Esophagus muscularis mucosa (tissue), 4 donors: ENCODE measurements at regions not wholly inside any gene's neighbourhood (a gene's known extent, or its start where the extent isn't known, plus 50 kb on each side); places are given as distances from the start of the nearest gene placed in this dataset.

Experiments
- DNase-seq: peaks from one replicate; pipeline ENCODE4 v3.0.0-alpha.2; 2017; ENCODE audit errors: extremely low spot score
- H3K27ac ChIP-seq, 4 donors: fragments of 200-600 bp; sonication (generic); replicated peaks in 1 of 4; 1 replicate in 3 of 4; 2 replicates in 1 of 4; pipeline ENCODE4 v1.5.1; 2016 to 2019; ENCODE audit warnings: mild to moderate bottlenecking in 1 of 4
- H3K27me3 ChIP-seq, 4 donors: fragments of 200-600 bp; sonication (generic); one replicate each; pipeline versions ENCODE4 v1.5.1 to v1.6.0; 2016 to 2019
- H3K36me3 ChIP-seq, 4 donors: fragments of 200-600 bp; sonication (generic); one replicate each; pipeline ENCODE4 v1.5.1; 2016 to 2019
- H3K4me1 ChIP-seq, 4 donors: fragments of 200-600 bp; sonication (generic); one replicate each; pipeline ENCODE4 v1.5.1; 2016 to 2019
- H3K4me3 ChIP-seq, 4 donors: fragments of 200-600 bp; sonication (generic); 1 replicate in 2 of 4; 2 replicates in 2 of 4; pipeline ENCODE4 v1.5.1; 2016 to 2019; ENCODE audit warnings: mild to moderate bottlenecking in 4 of 4, moderate library complexity in 1 of 4
- H3K9me3 ChIP-seq, 4 donors: fragments of 200-600 bp; sonication (generic); 1 replicate in 3 of 4; 2 replicates in 1 of 4; pipeline ENCODE4 v1.5.1; 2016 to 2019
- CTCF ChIP-seq, 3 experiments: fragments of 200-600 bp in 2 of 3; fragments of 450-650 bp in 1 of 3; sonication (generic) in 2 of 3; IDR thresholded peaks; one replicate each; pipeline ENCODE4 v1.5.1; 2017 to 2019; ENCODE audit warnings: antibody characterized with exemption in 3 of 3, mild to moderate bottlenecking in 2 of 3, moderate library complexity in 1 of 3
- EP300 ChIP-seq: sonication (generic); formaldehyde crosslinking; IDR thresholded peaks from one replicate; pipeline ENCODE4 v1.6.1; 2017; ENCODE audit warnings: antibody characterized with exemption
- POLR2A ChIP-seq: fragments of 450-650 bp; IDR thresholded peaks from one replicate; pipeline ENCODE4 v1.6.1; 2017; ENCODE audit warnings: antibody characterized with exemption, moderate library complexity, mild to moderate bottlenecking, low read depth
- POLR2AphosphoS5 ChIP-seq, 2 donors: sonication (generic); formaldehyde crosslinking; IDR thresholded peaks; one replicate each; pipeline ENCODE4 v1.6.1; 2017; ENCODE audit warnings: antibody characterized with exemption in 2 of 2
- WGBS: methylation state at CpG from one replicate; pipeline ENCODE4 v1.1.5; 2018; 5-methylcytosine and 5-hydroxymethylcytosine counted together
- intact Hi-C: fragments of 100-400 bp; cut with DNase I; formaldehyde crosslinking; loops from one replicate; pipeline ENCODE4 v1.15.1; 2023

- WGBS = 86% methylated on average over 1 of the region's 1 CpG
- H3K27me3 ChIP-seq = no peaks in the 10 kb centered on the region
- DNase-seq = no peak
Measured at GRCh38 chr6:88304520-88304919, 138.4 kb upstream of the CNR1 start.

GRCh38 chr6:88302769-88303225 lies 136.7 kb upstream of the CNR1 start:
- no peak for TF ChIP-seq POLR2AphosphoS5 (IDR thresholded peaks at IDR 0.05)
- no peak for TF ChIP-seq POLR2A
- TF ChIP-seq EP300 = no peak
- TF ChIP-seq CTCF (IDR thresholded peaks at IDR 0.05) = no peak
- Histone ChIP-seq H3K27ac (no peak overlapping the region), H3K4me1 (no peaks in the 10 kb centered on the region), H3K27me3 (no peaks in the 10 kb centered on the region), H3K4me3 (no peak overlapping the region), H3K9me3 (no peaks in the 10 kb centered on the region), H3K36me3 (no peaks in the 10 kb centered on the region)
- intact Hi-C loops = no loop called here
- no peak for DNase-seq

More at GRCh38 chr6:88304520-88304919, 138.4 kb upstream of the CNR1 start:
- TF ChIP-seq CTCF (IDR thresholded peaks at IDR 0.05) = no peak
- TF ChIP-seq POLR2A = no peak
- no peak for TF ChIP-seq POLR2AphosphoS5 (IDR thresholded peaks at IDR 0.05)
- TF ChIP-seq EP300 = no peak
- no peaks in the 10 kb centered on the region for H3K36me3 ChIP-seq
- intact Hi-C loops = no loop called here
- no peak overlapping the region for H3K4me3 ChIP-seq
- H3K4me1 ChIP-seq = no peaks in the 10 kb centered on the region
- H3K27ac ChIP-seq = no peak overlapping the region
- no peaks in the 10 kb centered on the region for H3K9me3 ChIP-seq

GRCh38 chr6:88301888-88302768 lies 136.0 kb upstream of the CNR1 start:
- no peak for DNase-seq
- H3K27ac ChIP-seq = no peak overlapping the region
- H3K9me3 ChIP-seq = no peaks in the 10 kb centered on the region
- no peak overlapping the region for H3K4me3 ChIP-seq
- WGBS = 72% methylated on average over 5 of the region's 5 CpGs
- H3K36me3 ChIP-seq = no peaks in the 10 kb centered on the region
- no peaks in the 10 kb centered on the region for H3K27me3 ChIP-seq
- TF ChIP-seq EP300 (no peak), CTCF (IDR thresholded peaks at IDR 0.05) (no peak), POLR2AphosphoS5 (IDR thresholded peaks at IDR 0.05) (no peak), POLR2A (no peak)
- no peaks in the 10 kb centered on the region for H3K4me1 ChIP-seq
- intact Hi-C loops = no loop called here

GRCh38 chr6:88301256-88301655 lies 135.1 kb upstream of the CNR1 start:
- no peaks in the 10 kb centered on the region for H3K27me3 ChIP-seq
- no peak overlapping the region for H3K4me3 ChIP-seq
- TF ChIP-seq POLR2AphosphoS5 (IDR thresholded peaks at IDR 0.05) (no peak), CTCF (IDR thresholded peaks at IDR 0.05) (no peak), POLR2A (no peak), EP300 (no peak)
- no peaks in the 10 kb centered on the region for H3K36me3 ChIP-seq
- H3K4me1 ChIP-seq = no peaks in the 10 kb centered on the region
- no peak overlapping the region for H3K27ac ChIP-seq
- no peaks in the 10 kb centered on the region for H3K9me3 ChIP-seq
- intact Hi-C loops = no loop called here
- no peak for DNase-seq
